T-helper 17 cell (primary cell): ENCODE measurements at regions not wholly inside any gene's neighbourhood (a gene's known extent, or its start where the extent isn't known, plus 50 kb on each side); places are given as distances from the start of the nearest gene placed in this dataset.

Source experiments
- ATAC-seq: fragments of 150-1000 bp; cut with Tn5 transposase; 2 replicates; pipeline ENCODE4 v1.10.0; 2021; ENCODE audit warnings: mild to moderate bottlenecking, moderate library complexity
- DNase-seq, 3 donors: peaks; one replicate each; pipeline versions ENCODE4 v3.0.0 to v3.0.0-alpha.2; 2020 to 2021
- H3K9me3 ChIP-seq: one replicate; pipeline ENCODE4 v1.7.0; 2013; ENCODE audit warnings: low read length, mild to moderate bottlenecking; ENCODE audit not compliant: control insufficient read depth, poor library complexity, severe bottlenecking
- H3K27ac Mint-ChIP-seq: one replicate; pipeline ENCODE4 v1.8.0; 2022; ENCODE audit warnings: mild to moderate bottlenecking, moderate library complexity, mixed read lengths
- H3K27me3 Mint-ChIP-seq: one replicate; pipeline ENCODE4 v1.8.0; 2022; ENCODE audit warnings: mixed read lengths
- H3K36me3 Mint-ChIP-seq: one replicate; pipeline ENCODE4 v1.8.0; 2022; ENCODE audit warnings: low read depth, mixed read lengths
- H3K4me1 Mint-ChIP-seq: one replicate; pipeline ENCODE4 v1.8.0; 2022; ENCODE audit warnings: mild to moderate bottlenecking, mixed read lengths
- H3K4me3 Mint-ChIP-seq: one replicate; pipeline ENCODE4 v1.8.0; 2022; ENCODE audit warnings: mild to moderate bottlenecking, moderate library complexity, mixed read lengths

DNA sequence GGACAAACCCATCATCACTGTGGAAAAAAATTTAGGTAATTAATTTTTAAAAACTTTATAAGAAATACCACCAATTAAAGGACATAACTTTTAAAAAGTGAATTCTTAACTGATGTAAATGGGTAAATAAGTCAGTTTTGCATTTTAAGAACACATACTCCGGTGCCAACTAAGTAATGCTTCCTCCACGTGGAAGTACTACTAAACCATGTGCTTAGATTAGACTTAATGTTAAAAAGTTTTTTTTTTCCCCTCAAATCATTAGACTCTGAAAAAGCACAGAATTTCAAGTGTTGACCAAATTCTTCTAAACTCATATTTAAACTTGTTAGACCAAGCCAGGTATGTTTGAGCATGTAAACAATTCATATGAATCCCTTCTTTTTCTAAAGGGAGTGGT, 242.0 kb downstream of the NFKBIZ start:
- Mint-ChIP-seq H3K4me3 (no peak overlapping the region), H3K4me1 (peaks cover 8% of the 10 kb centered on the region), H3K27ac (no peak overlapping the region), H3K27me3 (no peaks in the 10 kb centered on the region), H3K36me3 (no peaks in the 10 kb centered on the region)
- ATAC-seq (no peak), DNase-seq (no peak)
- no peaks in the 10 kb centered on the region for H3K9me3 ChIP-seq

DNA sequence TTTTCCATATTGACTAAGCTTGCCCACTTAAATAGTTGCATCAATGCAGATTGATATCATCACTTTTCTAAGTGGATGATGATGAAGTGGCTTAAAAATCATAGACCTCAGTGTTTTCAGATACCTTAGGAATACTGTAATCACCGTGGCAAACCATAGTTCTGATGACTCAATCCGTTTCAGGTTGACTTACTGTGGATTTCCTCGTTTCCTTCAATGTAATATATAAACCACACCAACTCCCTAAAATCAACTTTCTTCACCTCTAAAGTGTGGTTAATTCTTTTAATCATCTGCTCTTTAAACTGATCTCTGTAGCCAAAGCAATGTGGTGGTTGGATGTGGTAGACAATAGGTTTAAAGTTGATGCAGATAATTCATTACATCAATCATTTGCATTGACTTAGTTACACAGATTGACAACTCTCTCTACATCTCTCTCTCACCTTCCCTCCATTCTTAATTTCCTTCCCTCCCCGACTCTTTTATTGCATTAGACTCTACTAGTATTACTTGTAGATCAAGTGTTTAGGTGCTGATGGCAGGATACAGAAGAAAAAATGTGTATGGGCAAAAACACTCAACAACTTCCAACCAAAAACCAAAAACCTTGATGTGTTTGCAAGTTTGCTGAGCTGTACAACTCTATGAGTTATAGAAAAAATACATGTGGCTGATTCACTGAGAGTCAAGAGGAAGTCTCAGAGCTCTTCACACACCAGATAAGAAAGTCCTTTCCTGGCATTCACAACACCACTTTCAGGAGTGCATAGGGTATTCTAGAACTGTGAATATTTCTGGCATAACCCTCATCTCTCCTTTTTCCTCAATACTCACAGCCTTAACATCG, 243.5 kb downstream of the NFKBIZ start:
- H3K27ac Mint-ChIP-seq, result no peak overlapping the region
- H3K9me3 ChIP-seq, result no peaks in the 10 kb centered on the region
- ATAC-seq, result no peak
- H3K36me3 Mint-ChIP-seq, result no peaks in the 10 kb centered on the region
- no peak for DNase-seq
- no peak overlapping the region for H3K4me3 Mint-ChIP-seq
- H3K4me1 Mint-ChIP-seq, result peaks cover 8% of the 10 kb centered on the region
- no peaks in the 10 kb centered on the region for H3K27me3 Mint-ChIP-seq

GRCh38 chr3:102094506-102094905, 245.2 kb downstream of the NFKBIZ start:
- H3K27ac Mint-ChIP-seq, result no peak overlapping the region

DNA sequence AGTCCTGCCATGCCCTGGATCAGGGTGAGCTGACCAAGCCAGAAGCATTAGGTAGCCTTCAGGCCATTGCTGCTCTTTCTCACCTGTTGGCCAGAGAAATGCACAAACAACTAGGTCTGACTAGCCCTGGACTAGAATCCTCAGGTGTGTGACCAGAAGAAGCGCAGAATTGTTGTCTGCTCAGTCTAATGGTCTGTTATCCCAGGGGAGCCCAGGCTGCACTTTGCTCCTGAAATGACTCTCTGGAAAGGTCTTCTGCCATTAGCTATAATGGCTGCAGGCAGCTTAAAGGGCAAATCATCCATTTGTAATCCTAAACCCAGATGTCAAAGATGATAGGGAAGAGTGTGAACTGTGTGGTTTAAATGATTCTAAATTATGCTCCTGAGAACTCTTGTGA, 246.1 kb downstream of the NFKBIZ start:
- H3K9me3 ChIP-seq, result no peaks in the 10 kb centered on the region
- Mint-ChIP-seq H3K36me3 (no peaks in the 10 kb centered on the region), H3K27me3 (no peaks in the 10 kb centered on the region), H3K27ac (no peak overlapping the region), H3K4me1 (peaks cover 8% of the 10 kb centered on the region), H3K4me3 (no peak overlapping the region)
- DNase-seq, result no peak
- ATAC-seq, result no peak

More at GRCh38 chr3:102094506-102094905, 245.2 kb downstream of the NFKBIZ start:
- no peaks in the 10 kb centered on the region for H3K9me3 ChIP-seq
- H3K36me3 Mint-ChIP-seq, result no peaks in the 10 kb centered on the region
- no peak overlapping the region for H3K4me3 Mint-ChIP-seq
- peaks cover 8% of the 10 kb centered on the region for H3K4me1 Mint-ChIP-seq
- no peaks in the 10 kb centered on the region for H3K27me3 Mint-ChIP-seq
- DNase-seq (no peak), ATAC-seq (no peak)

- no peaks in the 10 kb centered on the region for H3K27me3 Mint-ChIP-seq
- H3K27ac Mint-ChIP-seq, result no peak overlapping the region
- no peaks in the 10 kb centered on the region for H3K9me3 ChIP-seq
- H3K4me3 Mint-ChIP-seq, result no peak overlapping the region
- peaks cover 8% of the 10 kb centered on the region for H3K4me1 Mint-ChIP-seq
- no peaks in the 10 kb centered on the region for H3K36me3 Mint-ChIP-seq
- no peak for DNase-seq
- no peak for ATAC-seq
Observed at GRCh38 chr3:102096066-102096465, 246.8 kb downstream of the NFKBIZ start.

DNA sequence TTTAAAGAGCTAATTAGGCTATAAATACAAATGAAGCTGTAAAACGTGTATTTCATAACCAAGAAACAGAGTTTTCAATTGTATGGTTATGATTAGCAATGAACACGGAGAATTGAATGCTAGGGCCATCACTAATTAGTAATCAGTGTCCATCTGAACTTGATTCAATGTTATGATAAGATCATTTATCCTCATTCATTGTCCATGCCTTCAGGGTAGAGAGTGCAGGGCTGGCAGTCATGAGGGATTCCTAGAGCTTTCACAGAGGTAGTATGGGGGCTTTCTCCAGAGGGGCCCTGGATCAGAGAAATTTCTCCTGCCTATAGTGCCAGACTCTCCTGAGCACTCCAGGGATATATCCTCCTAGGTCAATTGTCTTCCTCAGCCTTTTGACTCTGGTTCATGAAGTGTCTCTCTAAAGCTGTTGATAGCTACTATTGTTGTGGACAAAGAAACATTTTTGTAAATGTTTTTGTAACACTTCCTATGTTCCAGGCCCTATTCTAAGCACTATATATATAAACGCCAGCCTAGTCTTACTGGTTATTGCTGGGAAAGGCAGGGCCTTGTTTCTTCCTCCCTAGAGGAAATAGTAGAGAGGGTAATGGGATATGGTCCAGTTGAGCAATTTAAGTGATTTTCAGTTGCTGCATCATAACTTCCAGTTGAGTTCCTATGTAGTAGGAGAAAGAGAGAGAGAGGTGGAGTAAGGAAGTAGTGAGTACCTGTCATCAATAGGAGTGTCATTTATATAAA, 249.0 kb downstream of the NFKBIZ start:
- Mint-ChIP-seq H3K27ac (no peak overlapping the region), H3K36me3 (no peaks in the 10 kb centered on the region), H3K4me3 (no peak overlapping the region), H3K4me1 (peaks cover under 1% of the 10 kb centered on the region), H3K27me3 (no peaks in the 10 kb centered on the region)
- DNase-seq, result no peak
- no peaks in the 10 kb centered on the region for H3K9me3 ChIP-seq
- ATAC-seq, result no peak

- H3K4me1 Mint-ChIP-seq, result no peaks in the 10 kb centered on the region
- H3K4me3 Mint-ChIP-seq, result no peak overlapping the region
- DNase-seq, result no peak
- ATAC-seq, result no peak
- no peak overlapping the region for H3K27ac Mint-ChIP-seq
- no peaks in the 10 kb centered on the region for H3K27me3 Mint-ChIP-seq
- H3K36me3 Mint-ChIP-seq, result no peaks in the 10 kb centered on the region
- H3K9me3 ChIP-seq, result no peaks in the 10 kb centered on the region
Observed at GRCh38 chr3:102099913-102100312, 250.6 kb downstream of the NFKBIZ start.

GRCh38 chr3:102102394-102102793, 253.1 kb downstream of the NFKBIZ start:
- Mint-ChIP-seq H3K36me3 (no peaks in the 10 kb centered on the region), H3K27me3 (no peaks in the 10 kb centered on the region), H3K4me3 (no peak overlapping the region), H3K4me1 (no peaks in the 10 kb centered on the region), H3K27ac (no peak overlapping the region)
- H3K9me3 ChIP-seq, result no peaks in the 10 kb centered on the region
- no peak for DNase-seq
- no peak for ATAC-seq

GRCh38 chr3:102104033-102104432, 254.7 kb downstream of the NFKBIZ start:
- Mint-ChIP-seq H3K36me3 (no peaks in the 10 kb centered on the region), H3K27ac (no peak overlapping the region)

DNA sequence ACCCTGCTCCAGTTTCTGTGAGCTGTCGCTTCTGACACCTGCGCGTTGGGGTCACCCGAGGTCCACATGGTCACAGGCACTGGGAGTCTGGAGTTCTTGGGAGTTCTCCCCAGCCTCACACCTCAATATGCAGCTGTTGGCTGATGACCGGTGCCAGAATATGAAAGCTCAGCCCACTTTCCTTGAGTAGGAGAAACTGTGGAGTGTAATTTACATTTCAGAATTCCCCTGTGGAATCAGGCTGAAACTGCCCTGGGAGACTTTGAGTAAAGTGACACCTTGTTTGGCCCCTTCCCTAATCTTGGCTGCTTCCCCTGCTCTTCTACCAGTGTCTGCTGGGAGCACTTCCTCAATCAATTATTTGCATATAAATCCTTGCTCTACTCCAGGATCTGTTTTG, 255.9 kb downstream of the NFKBIZ start:
- Mint-ChIP-seq H3K27me3 (no peaks in the 10 kb centered on the region), H3K27ac (no peak overlapping the region)

More at GRCh38 chr3:102104033-102104432, 254.7 kb downstream of the NFKBIZ start:
- no peaks in the 10 kb centered on the region for H3K9me3 ChIP-seq
- Mint-ChIP-seq H3K4me1 (no peaks in the 10 kb centered on the region), H3K4me3 (no peak overlapping the region), H3K27me3 (no peaks in the 10 kb centered on the region)
- ATAC-seq (no peak), DNase-seq (no peak)

GRCh38 chr3:102106416-102107097, 257.2 kb downstream of the NFKBIZ start:
- H3K27ac Mint-ChIP-seq, result no peak overlapping the region
- no peaks in the 10 kb centered on the region for H3K27me3 Mint-ChIP-seq
- H3K9me3 ChIP-seq, result no peaks in the 10 kb centered on the region
- no peak overlapping the region for H3K4me3 Mint-ChIP-seq
- no peak for ATAC-seq
- no peaks in the 10 kb centered on the region for H3K36me3 Mint-ChIP-seq
- DNase-seq, result no peak
- no peaks in the 10 kb centered on the region for H3K4me1 Mint-ChIP-seq

More for the DNA sequence above, 255.9 kb downstream of the NFKBIZ start:
- no peaks in the 10 kb centered on the region for H3K9me3 ChIP-seq
- Mint-ChIP-seq H3K36me3 (no peaks in the 10 kb centered on the region), H3K4me3 (no peak overlapping the region), H3K4me1 (no peaks in the 10 kb centered on the region)
- DNase-seq (no peak), ATAC-seq (no peak)

GRCh38 chr3:102112704-102113230, 263.5 kb downstream of the NFKBIZ start:
- H3K9me3 ChIP-seq, result no peaks in the 10 kb centered on the region
- peak overlapping the region; percentile 84 for H3K27ac Mint-ChIP-seq
- H3K4me3 Mint-ChIP-seq, result no peak overlapping the region
- peaks cover 12% of the 10 kb centered on the region for H3K4me1 Mint-ChIP-seq
- DNase-seq (no peak), ATAC-seq (no peak)
- no peaks in the 10 kb centered on the region for H3K27me3 Mint-ChIP-seq
- no peaks in the 10 kb centered on the region for H3K36me3 Mint-ChIP-seq

- peak overlapping the region; percentile 84 for H3K27ac Mint-ChIP-seq
- DNase-seq, result no peak
- no peak for ATAC-seq
- no peaks in the 10 kb centered on the region for H3K27me3 Mint-ChIP-seq
- H3K4me1 Mint-ChIP-seq, result peaks cover 12% of the 10 kb centered on the region
- H3K4me3 Mint-ChIP-seq, result no peak overlapping the region
- H3K9me3 ChIP-seq, result no peaks in the 10 kb centered on the region
- H3K36me3 Mint-ChIP-seq, result no peaks in the 10 kb centered on the region
Observed at GRCh38 chr3:102113421-102114041, 264.2 kb downstream of the NFKBIZ start.
